GM12872 (cell line): ENCODE measurements at regions not wholly inside any gene's neighbourhood (a gene's known extent, or its start where the extent isn't known, plus 50 kb on each side); places are given as distances from the start of the nearest gene placed in this dataset.

Source experiments
- TF ChIP-seq, protein P1 (sequence below): IDR thresholded peaks from 3 replicates; pipeline ENCODE4 v1.5.1; 2011; ENCODE audit warnings: low read depth, mild to moderate bottlenecking, low read length, moderate library complexity; ENCODE audit not compliant: insufficient read depth

DNA sequence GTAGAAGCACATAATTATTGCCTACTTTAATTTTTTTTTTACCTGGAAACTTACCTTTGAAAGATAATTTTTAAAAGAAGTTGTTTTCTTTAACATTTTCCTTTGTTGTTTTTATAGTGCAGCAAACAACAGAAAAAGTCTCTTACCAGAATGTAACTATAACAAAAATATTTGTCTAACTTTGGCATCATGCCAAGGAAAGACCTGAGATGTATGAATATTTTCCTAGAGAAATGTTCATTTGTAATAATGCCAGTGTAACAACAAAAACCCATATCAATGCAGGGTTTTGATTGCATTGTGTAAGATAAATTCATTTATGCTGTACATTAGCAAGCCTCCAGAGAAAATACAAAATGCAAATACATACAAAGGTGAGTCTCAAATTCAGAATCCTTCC, 775.7 kb downstream of the SI start:
- TF ChIP-seq, protein P1, sequence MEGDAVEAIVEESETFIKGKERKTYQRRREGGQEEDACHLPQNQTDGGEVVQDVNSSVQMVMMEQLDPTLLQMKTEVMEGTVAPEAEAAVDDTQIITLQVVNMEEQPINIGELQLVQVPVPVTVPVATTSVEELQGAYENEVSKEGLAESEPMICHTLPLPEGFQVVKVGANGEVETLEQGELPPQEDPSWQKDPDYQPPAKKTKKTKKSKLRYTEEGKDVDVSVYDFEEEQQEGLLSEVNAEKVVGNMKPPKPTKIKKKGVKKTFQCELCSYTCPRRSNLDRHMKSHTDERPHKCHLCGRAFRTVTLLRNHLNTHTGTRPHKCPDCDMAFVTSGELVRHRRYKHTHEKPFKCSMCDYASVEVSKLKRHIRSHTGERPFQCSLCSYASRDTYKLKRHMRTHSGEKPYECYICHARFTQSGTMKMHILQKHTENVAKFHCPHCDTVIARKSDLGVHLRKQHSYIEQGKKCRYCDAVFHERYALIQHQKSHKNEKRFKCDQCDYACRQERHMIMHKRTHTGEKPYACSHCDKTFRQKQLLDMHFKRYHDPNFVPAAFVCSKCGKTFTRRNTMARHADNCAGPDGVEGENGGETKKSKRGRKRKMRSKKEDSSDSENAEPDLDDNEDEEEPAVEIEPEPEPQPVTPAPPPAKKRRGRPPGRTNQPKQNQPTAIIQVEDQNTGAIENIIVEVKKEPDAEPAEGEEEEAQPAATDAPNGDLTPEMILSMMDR = no peak

DNA sequence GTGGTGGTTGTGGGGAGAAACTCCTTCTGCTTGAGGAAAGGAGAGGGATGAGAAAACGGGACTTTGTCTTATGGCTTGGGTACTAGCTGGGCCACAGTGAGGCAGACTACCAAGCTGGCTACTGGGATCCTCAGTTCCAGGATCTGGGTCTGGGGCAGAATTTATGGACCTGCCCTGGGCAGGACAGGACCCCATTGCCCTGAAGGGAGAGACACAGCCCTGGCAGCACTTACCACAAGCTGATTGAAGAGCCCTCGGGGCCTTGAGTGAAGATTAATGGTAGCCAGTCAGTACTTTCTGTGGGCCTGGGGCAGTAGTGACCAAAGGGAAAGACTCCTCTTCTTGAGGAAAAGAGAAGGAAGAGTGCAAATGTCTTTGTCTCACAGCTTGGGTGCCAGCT, 799.7 kb downstream of the SI start:
- TF ChIP-seq, protein P1 = no peak

DNA sequence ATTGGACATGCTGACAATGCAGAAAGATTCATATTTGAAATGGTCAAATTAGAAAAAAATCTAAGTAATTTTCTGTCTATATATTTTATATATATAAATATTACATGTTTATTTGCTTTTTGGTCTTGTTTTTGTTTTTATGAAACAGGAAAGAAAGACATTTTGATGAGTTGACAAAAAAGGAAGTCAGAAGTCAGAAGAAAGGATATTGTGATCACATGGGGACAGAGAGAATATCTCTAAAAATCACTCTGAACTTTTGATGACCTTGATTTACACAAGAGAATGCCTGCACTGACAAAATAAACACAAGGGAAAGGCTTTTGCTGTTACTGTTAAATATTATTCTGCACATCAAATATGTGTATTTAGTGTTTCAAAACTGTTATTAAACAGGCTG, 811.2 kb downstream of the SI start:
- TF ChIP-seq, protein P1 = no peak

DNA sequence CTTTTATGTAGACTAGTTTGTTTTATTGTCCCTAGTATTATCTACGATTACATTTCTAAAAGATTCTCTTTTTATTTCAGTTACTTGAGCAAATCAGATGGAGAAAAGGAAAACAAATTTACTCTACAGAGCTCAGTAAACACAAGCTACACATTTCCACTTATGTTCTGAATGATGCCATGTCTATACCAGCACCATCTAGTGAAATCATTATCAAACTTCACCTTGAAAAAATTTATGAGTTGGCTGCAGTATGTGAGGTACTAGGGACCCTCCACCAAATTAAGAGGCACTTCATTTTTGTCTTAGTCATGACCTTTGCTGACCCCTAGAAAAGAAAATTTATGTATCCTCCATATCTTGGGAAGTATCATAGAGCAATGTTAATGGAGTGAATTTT, 827.4 kb downstream of the SI start:
- TF ChIP-seq, protein P1 = no peak

DNA sequence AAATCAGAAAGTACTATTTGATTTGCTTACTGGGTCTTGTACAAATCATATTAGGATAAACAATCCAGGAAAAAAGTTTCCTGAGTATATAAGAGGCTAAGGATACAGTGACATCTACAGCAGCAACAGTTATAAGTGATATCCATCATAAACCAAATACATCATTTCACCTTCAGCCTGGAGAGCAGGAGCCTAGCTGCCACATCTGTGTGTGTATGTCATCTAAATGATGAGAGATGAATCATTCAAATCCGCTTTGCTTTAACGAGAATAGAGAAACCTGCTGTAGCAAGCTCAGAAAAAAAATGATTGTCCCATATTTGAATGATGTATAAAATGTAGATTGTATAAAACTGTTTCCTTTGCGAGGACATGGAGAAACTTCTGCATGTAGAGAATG, 841.4 kb downstream of the SI start:
- TF ChIP-seq, protein P1 = no peak

DNA sequence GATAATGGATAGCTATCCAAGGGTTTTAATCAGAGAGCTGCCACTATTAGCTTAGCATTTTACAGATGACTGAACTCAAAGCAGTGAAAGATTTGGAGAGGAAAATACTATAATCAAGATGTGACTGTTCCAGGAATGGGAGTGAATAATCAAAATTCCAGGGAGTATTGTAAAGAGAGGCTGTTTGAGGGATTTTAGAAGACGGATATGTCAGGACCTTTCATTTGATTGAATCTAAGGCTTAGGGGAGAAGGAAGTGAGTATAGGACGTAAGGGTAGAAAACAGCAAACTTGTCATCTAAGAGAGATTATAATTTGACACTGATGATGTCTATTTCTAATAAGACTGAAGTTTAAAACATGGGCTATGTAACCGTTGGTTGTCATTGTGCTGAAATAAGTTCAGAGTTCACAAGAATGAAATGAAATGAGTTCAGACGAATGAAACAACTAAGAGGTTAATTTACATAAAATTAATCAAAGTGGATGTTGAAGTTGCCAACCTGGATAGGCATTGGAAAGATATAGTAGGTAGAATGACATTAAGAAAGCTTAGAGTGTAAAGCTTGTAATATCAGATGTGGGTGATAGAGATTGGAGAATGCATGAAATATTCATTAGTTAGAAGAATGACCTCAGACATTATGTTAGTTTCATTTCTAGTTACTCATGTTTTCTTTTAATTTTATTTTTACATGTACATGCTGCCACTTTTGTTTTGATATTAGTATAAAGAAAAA, 842.8 kb downstream of the SI start:
- TF ChIP-seq, protein P1 = no peak

DNA sequence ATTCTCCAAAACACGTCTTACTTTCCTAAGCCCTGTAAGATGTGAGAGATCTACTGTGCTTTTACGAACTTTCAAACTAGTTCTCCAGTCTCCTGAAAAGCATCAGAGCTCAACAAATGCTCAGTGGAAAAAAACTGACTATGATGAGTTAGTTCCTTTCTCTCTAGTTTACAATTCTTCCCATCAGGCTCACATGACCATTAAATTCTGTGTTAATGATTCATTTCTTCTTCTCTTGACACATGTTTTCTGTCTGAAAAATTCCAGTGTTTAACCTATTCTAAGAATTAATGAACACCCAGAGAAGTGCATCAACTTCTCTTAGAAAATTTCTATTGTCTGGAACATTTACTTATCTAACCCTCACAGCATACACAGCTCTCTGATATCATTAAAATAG, 844.3 kb downstream of the SI start:
- TF ChIP-seq, protein P1 = no peak
